ENCODE measurements at regions not wholly inside any gene's neighbourhood (a gene's known extent, or its start where the extent isn't known, plus 50 kb on each side); places are given as distances from the start of the nearest gene placed in this dataset.

GRCh38 chr9:75414371-75415160 is 326.3 kb downstream of the OSTF1 start:
- H3K9ac ChIP-seq (ENCODE audit: low read depth, low read length, poor library complexity, severe bottlenecking), result no peak overlapping the region
- no peaks in the 10 kb centered on the region for H3K79me2 ChIP-seq (ENCODE audit: insufficient read depth, low read length)
- no peak overlapping the region for H3K4me2 ChIP-seq (ENCODE audit: low read depth, low read length, poor library complexity, severe bottlenecking)
- H4K20me1 ChIP-seq (ENCODE audit: insufficient read depth, low read length, poor library complexity, severe bottlenecking), result no peaks in the 10 kb centered on the region
- TF ChIP-seq, protein P1, sequence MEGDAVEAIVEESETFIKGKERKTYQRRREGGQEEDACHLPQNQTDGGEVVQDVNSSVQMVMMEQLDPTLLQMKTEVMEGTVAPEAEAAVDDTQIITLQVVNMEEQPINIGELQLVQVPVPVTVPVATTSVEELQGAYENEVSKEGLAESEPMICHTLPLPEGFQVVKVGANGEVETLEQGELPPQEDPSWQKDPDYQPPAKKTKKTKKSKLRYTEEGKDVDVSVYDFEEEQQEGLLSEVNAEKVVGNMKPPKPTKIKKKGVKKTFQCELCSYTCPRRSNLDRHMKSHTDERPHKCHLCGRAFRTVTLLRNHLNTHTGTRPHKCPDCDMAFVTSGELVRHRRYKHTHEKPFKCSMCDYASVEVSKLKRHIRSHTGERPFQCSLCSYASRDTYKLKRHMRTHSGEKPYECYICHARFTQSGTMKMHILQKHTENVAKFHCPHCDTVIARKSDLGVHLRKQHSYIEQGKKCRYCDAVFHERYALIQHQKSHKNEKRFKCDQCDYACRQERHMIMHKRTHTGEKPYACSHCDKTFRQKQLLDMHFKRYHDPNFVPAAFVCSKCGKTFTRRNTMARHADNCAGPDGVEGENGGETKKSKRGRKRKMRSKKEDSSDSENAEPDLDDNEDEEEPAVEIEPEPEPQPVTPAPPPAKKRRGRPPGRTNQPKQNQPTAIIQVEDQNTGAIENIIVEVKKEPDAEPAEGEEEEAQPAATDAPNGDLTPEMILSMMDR (conservative IDR thresholded peaks at IDR 0.05; ENCODE audit: low read length), result no peak
- no peak overlapping the region for H2AFZ ChIP-seq (ENCODE audit: low read length)
- no peak overlapping the region for H3K4me3 ChIP-seq (ENCODE audit: low read length, poor library complexity, severe bottlenecking)
- H3K4me1 ChIP-seq (ENCODE audit: insufficient read depth, low read length, poor library complexity, severe bottlenecking), result no peaks in the 10 kb centered on the region
- no peaks in the 10 kb centered on the region for H3K36me3 ChIP-seq (ENCODE audit: insufficient read depth, low read length)
- H3F3A ChIP-seq (ENCODE audit: low read depth), result no peaks in the 10 kb centered on the region
- no peaks in the 10 kb centered on the region for H3K9me3 ChIP-seq (ENCODE audit: insufficient read depth, low read depth, low read length)
- no peaks in the 10 kb centered on the region for H3K9me2 ChIP-seq (replicated peaks; ENCODE audit: low read depth, low read length)
- no peaks in the 10 kb centered on the region for H3K27me3 ChIP-seq (ENCODE audit: insufficient read depth, low read length, poor library complexity, severe bottlenecking)

GRCh38 chr9:75417471-75417870 is 329.2 kb downstream of the OSTF1 start:
- H3K4me2 ChIP-seq (ENCODE audit: low read depth, low read length, poor library complexity, severe bottlenecking), result no peak overlapping the region
- H3K79me2 ChIP-seq (ENCODE audit: insufficient read depth, low read length), result no peaks in the 10 kb centered on the region
- H3K4me3 ChIP-seq (ENCODE audit: low read length, poor library complexity, severe bottlenecking), result no peak overlapping the region
- no peak overlapping the region for H2AFZ ChIP-seq (ENCODE audit: low read length)
- TF ChIP-seq, protein P1 (conservative IDR thresholded peaks at IDR 0.05; ENCODE audit: low read length), result no peak
- no peak for TF ChIP-seq EZH2phosphoT487 (IDR thresholded peaks at IDR 0.05; ENCODE audit: borderline replicate concordance)
- no peaks in the 10 kb centered on the region for H3K9me2 ChIP-seq (replicated peaks; ENCODE audit: low read depth, low read length)
- no peaks in the 10 kb centered on the region for H3K27me3 ChIP-seq (ENCODE audit: insufficient read depth, low read length, poor library complexity, severe bottlenecking)
- H4K20me1 ChIP-seq (ENCODE audit: insufficient read depth, low read length, poor library complexity, severe bottlenecking), result no peaks in the 10 kb centered on the region
- no peaks in the 10 kb centered on the region for H3K4me1 ChIP-seq (ENCODE audit: insufficient read depth, low read length, poor library complexity, severe bottlenecking)
- no peak overlapping the region for H3K9ac ChIP-seq (ENCODE audit: low read depth, low read length, poor library complexity, severe bottlenecking)
- no peaks in the 10 kb centered on the region for H3K9me3 ChIP-seq (ENCODE audit: insufficient read depth, low read depth, low read length)
- no peaks in the 10 kb centered on the region for H3K36me3 ChIP-seq (ENCODE audit: insufficient read depth, low read length)
- no peaks in the 10 kb centered on the region for H3F3A ChIP-seq (ENCODE audit: low read depth)

- Histone ChIP-seq H4K20me1 (ENCODE audit: insufficient read depth, low read length, poor library complexity, severe bottlenecking) (no peaks in the 10 kb centered on the region), H3K9me3 (ENCODE audit: insufficient read depth, low read depth, low read length) (no peaks in the 10 kb centered on the region), H3K4me3 (ENCODE audit: low read length, poor library complexity, severe bottlenecking) (no peak overlapping the region), H3K9ac (ENCODE audit: low read depth, low read length, poor library complexity, severe bottlenecking) (no peak overlapping the region), H3K27me3 (ENCODE audit: insufficient read depth, low read length, poor library complexity, severe bottlenecking) (no peaks in the 10 kb centered on the region), H3K79me2 (ENCODE audit: insufficient read depth, low read length) (no peaks in the 10 kb centered on the region), H2AFZ (ENCODE audit: low read length) (no peak overlapping the region), H3K4me2 (ENCODE audit: low read depth, low read length, poor library complexity, severe bottlenecking) (no peak overlapping the region), H3F3A (ENCODE audit: low read depth) (no peaks in the 10 kb centered on the region), H3K9me2 (replicated peaks; ENCODE audit: low read depth, low read length) (no peaks in the 10 kb centered on the region), H3K36me3 (ENCODE audit: insufficient read depth, low read length) (no peaks in the 10 kb centered on the region), H3K4me1 (ENCODE audit: insufficient read depth, low read length, poor library complexity, severe bottlenecking) (no peaks in the 10 kb centered on the region)
- TF ChIP-seq, protein P1 (conservative IDR thresholded peaks at IDR 0.05; ENCODE audit: low read length), result no peak
- TF ChIP-seq EZH2phosphoT487 (IDR thresholded peaks at IDR 0.05; ENCODE audit: borderline replicate concordance), result no peak
Measured at GRCh38 chr9:75418518-75418917, 330.2 kb downstream of the OSTF1 start.

Data from Loucy (cell line).